ENCODE measurements at regions not wholly inside any gene's neighbourhood (a gene's known extent, or its start where the extent isn't known, plus 50 kb on each side); places are given as distances from the start of the nearest gene placed in this dataset.

DNA sequence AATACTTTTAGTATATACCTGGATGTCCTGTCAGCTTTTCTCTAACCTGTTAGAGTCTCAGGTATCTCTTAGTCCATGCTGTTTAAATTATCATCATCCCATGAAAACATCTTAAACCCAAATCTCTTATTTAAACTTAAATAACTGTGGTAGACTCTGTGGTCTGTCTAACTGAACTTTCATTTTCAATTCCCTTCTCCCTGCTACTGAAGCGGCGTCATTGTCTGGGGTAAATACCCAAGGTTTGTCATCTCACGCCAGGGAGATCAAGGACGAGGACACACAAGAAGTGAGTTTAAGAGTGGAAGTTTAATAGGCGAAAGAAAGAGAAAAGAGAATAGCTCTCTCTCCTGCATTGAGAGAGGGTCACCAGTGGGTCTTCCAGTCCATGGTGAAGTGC, 804.4 kb upstream of the CELF2 start:
- Histone ChIP-seq H3K4me2 (no peak overlapping the region), H3K4me3 (no peak overlapping the region), H3K27ac (no peak overlapping the region), H3K9me3 (0 out of 3 replicates have a peak, but pooled peaks cover 3% of the 10 kb centered on the region), H3K4me1 (no peaks in the 10 kb centered on the region)
- FAIRE-seq (no peak), DNase-seq (ENCODE audit: low read depth in 1 of 2, low spot score in 1 of 2) (no peak), ATAC-seq (no peak)
- CTCF ChIA-PET = no interaction called here
- TF ChIP-seq KDM1A (IDR thresholded peaks at IDR 0.05; ENCODE audit: low read depth) = no peak
- TF ChIP-seq, protein P1, sequence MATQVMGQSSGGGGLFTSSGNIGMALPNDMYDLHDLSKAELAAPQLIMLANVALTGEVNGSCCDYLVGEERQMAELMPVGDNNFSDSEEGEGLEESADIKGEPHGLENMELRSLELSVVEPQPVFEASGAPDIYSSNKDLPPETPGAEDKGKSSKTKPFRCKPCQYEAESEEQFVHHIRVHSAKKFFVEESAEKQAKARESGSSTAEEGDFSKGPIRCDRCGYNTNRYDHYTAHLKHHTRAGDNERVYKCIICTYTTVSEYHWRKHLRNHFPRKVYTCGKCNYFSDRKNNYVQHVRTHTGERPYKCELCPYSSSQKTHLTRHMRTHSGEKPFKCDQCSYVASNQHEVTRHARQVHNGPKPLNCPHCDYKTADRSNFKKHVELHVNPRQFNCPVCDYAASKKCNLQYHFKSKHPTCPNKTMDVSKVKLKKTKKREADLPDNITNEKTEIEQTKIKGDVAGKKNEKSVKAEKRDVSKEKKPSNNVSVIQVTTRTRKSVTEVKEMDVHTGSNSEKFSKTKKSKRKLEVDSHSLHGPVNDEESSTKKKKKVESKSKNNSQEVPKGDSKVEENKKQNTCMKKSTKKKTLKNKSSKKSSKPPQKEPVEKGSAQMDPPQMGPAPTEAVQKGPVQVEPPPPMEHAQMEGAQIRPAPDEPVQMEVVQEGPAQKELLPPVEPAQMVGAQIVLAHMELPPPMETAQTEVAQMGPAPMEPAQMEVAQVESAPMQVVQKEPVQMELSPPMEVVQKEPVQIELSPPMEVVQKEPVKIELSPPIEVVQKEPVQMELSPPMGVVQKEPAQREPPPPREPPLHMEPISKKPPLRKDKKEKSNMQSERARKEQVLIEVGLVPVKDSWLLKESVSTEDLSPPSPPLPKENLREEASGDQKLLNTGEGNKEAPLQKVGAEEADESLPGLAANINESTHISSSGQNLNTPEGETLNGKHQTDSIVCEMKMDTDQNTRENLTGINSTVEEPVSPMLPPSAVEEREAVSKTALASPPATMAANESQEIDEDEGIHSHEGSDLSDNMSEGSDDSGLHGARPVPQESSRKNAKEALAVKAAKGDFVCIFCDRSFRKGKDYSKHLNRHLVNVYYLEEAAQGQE (IDR thresholded peaks at IDR 0.05) = no peak
- no peak for TF ChIP-seq TP53 (CRISPR knock-in tag; IDR thresholded peaks at IDR 0.05)
- TF ChIP-seq RARB (CRISPR knock-in tag; IDR thresholded peaks at IDR 0.05) = no peak
- TF ChIP-seq EHMT2 (IDR thresholded peaks at IDR 0.05; ENCODE audit: low read depth) = no peak
- TF ChIP-seq, protein P2, sequence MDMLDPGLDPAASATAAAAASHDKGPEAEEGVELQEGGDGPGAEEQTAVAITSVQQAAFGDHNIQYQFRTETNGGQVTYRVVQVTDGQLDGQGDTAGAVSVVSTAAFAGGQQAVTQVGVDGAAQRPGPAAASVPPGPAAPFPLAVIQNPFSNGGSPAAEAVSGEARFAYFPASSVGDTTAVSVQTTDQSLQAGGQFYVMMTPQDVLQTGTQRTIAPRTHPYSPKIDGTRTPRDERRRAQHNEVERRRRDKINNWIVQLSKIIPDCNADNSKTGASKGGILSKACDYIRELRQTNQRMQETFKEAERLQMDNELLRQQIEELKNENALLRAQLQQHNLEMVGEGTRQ (IDR thresholded peaks at IDR 0.05) = no peak
- TF ChIP-seq CBX8 (IDR thresholded peaks at IDR 0.05) = no peak
- no peak for TF ChIP-seq NR3C1 (IDR thresholded peaks at IDR 0.05)
- WGBS (ENCODE audit: missing lambda C conversion rate) = 34% methylated on average over 5 of the region's 5 CpGs
- POLR2A ChIA-PET = no interaction called here

DNA sequence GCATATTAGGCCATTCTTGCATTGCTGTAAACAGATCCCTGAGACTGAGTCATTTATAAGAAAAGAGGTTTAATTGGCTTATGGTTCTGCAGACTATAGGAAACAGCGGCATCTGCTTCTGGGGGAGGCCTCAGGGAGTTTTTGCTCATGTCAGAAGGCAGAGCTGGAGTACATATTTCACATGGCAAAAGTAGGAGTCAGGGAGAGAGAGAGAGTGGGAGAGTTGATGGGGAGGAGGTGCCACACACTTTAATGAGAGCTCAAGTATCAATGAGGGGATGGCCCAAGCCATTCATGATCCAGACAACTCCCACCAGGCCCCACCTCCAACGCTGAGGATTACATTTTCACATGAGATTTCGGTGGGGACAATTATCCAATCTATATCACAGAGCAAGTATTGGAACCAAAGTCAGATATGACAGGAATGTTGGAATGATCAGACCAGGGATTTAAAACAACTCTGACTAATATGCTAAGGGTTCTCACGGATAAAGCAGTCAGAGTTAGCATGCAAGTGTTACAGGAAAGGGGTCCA, 795.3 kb upstream of the CELF2 start:
- Histone ChIP-seq H3K9me3 (no peaks in the 10 kb centered on the region; the same call in 1 of the 3 replicates), H3K27ac (no peak overlapping the region), H3K4me1 (no peaks in the 10 kb centered on the region), H3K4me2 (no peak overlapping the region), H3K4me3 (no peak overlapping the region)
- DNase-seq (ENCODE audit: low read depth in 1 of 2, low spot score in 1 of 2) = no peak
- TF ChIP-seq CBX8 (IDR thresholded peaks at IDR 0.05) (no peak), TP53 (CRISPR knock-in tag; IDR thresholded peaks at IDR 0.05) (no peak), JUNB (IDR thresholded peaks at IDR 0.05) (no peak), HOXA7 (CRISPR knock-in tag; IDR thresholded peaks at IDR 0.05) (no peak), ZFP36 (IDR thresholded peaks at IDR 0.05; ENCODE audit: borderline replicate concordance, partially characterized antibody) (no peak), RFX5 (IDR thresholded peaks at IDR 0.05) (no peak), EHF (CRISPR knock-in tag; IDR thresholded peaks at IDR 0.05) (no peak), MAZ (IDR thresholded peaks at IDR 0.05; ENCODE audit: borderline replicate concordance, low read depth, low read length) (no peak), NR3C1 (IDR thresholded peaks at IDR 0.05) (no peak)
- TF ChIP-seq, protein P3, sequence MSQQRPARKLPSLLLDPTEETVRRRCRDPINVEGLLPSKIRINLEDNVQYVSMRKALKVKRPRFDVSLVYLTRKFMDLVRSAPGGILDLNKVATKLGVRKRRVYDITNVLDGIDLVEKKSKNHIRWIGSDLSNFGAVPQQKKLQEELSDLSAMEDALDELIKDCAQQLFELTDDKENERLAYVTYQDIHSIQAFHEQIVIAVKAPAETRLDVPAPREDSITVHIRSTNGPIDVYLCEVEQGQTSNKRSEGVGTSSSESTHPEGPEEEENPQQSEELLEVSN (IDR thresholded peaks at IDR 0.05; ENCODE audit: borderline replicate concordance, low read depth) = no peak
- TF ChIP-seq, protein P4, sequence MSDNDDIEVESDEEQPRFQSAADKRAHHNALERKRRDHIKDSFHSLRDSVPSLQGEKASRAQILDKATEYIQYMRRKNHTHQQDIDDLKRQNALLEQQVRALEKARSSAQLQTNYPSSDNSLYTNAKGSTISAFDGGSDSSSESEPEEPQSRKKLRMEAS (IDR thresholded peaks at IDR 0.05) = no peak
- TF ChIP-seq, protein P5, sequence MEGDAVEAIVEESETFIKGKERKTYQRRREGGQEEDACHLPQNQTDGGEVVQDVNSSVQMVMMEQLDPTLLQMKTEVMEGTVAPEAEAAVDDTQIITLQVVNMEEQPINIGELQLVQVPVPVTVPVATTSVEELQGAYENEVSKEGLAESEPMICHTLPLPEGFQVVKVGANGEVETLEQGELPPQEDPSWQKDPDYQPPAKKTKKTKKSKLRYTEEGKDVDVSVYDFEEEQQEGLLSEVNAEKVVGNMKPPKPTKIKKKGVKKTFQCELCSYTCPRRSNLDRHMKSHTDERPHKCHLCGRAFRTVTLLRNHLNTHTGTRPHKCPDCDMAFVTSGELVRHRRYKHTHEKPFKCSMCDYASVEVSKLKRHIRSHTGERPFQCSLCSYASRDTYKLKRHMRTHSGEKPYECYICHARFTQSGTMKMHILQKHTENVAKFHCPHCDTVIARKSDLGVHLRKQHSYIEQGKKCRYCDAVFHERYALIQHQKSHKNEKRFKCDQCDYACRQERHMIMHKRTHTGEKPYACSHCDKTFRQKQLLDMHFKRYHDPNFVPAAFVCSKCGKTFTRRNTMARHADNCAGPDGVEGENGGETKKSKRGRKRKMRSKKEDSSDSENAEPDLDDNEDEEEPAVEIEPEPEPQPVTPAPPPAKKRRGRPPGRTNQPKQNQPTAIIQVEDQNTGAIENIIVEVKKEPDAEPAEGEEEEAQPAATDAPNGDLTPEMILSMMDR (IDR thresholded peaks at IDR 0.05) = no peak
- ChIA-PET POLR2A (no interaction called here), CTCF (no interaction called here)
- FAIRE-seq = no peak
- no peak for ATAC-seq
- 3% methylated on average over 4 of the region's 4 CpGs for WGBS (ENCODE audit: missing lambda C conversion rate)
